GM18907 (cell line): ENCODE measurements at regions not wholly inside any gene's neighbourhood (a gene's known extent, or its start where the extent isn't known, plus 50 kb on each side); places are given as distances from the start of the nearest gene placed in this dataset.

Experiments used
- ATAC-seq: cut with Tn5 transposase; IDR thresholded peaks from one replicate; pipeline ENCODE4 v1.9.1; 2021; ENCODE audit warnings: mild to moderate bottlenecking, moderate library complexity; ENCODE audit not compliant: unreplicated experiment

- ATAC-seq, result peak; percentile 54
Observed at GRCh38 chr2:126748188-126748760, 92.3 kb downstream of the GYPC start.

GRCh38 chr2:126748929-126749518 is 93.1 kb downstream of the GYPC start:
- ATAC-seq, result peak; percentile 76

GRCh38 chr2:126749537-126749936 is 93.6 kb downstream of the GYPC start:
- peak; percentile 30 for ATAC-seq

GRCh38 chr2:126750506-126750905 is 94.5 kb downstream of the GYPC start:
- ATAC-seq, result no peak

GRCh38 chr2:126751477-126751876 is 95.5 kb downstream of the GYPC start:
- ATAC-seq, result no peak

- no peak for ATAC-seq
Observed at GRCh38 chr2:126752876-126753275, 96.9 kb downstream of the GYPC start.

GRCh38 chr2:126753501-126754212 is 97.7 kb downstream of the GYPC start:
- ATAC-seq, result no peak

GRCh38 chr2:126754240-126755004 is 98.5 kb downstream of the GYPC start:
- ATAC-seq, result no peak

GRCh38 chr2:126756125-126756524 is 100.2 kb downstream of the GYPC start:
- no peak for ATAC-seq

GRCh38 chr2:126761256-126761980 is 105.5 kb downstream of the GYPC start:
- ATAC-seq, result no peak

- ATAC-seq, result peak; percentile 67
Observed at GRCh38 chr2:126761981-126762878, 106.3 kb downstream of the GYPC start.

- ATAC-seq, result no peak
Observed at GRCh38 chr2:126764686-126765265, 108.8 kb downstream of the GYPC start.

GRCh38 chr2:126765395-126765794 is 109.4 kb downstream of the GYPC start:
- no peak for ATAC-seq

GRCh38 chr2:126766295-126766968 is 110.5 kb downstream of the GYPC start:
- no peak for ATAC-seq

GRCh38 chr2:126766969-126767296 is 111.0 kb downstream of the GYPC start:
- no peak for ATAC-seq

GRCh38 chr2:126769118-126769517 is 113.2 kb downstream of the GYPC start:
- ATAC-seq, result no peak

- ATAC-seq, result no peak
Observed at GRCh38 chr2:126770466-126770865, 114.5 kb downstream of the GYPC start.

- ATAC-seq, result no peak
Observed at GRCh38 chr2:126771094-126771493, 115.1 kb downstream of the GYPC start.

- no peak for ATAC-seq
Observed at GRCh38 chr2:126771501-126772195, 115.7 kb downstream of the GYPC start.
